Medulla oblongata (tissue), 1 donor: ENCODE measurements at regions not wholly inside any gene's neighbourhood (a gene's known extent, or its start where the extent isn't known, plus 50 kb on each side); places are given as distances from the start of the nearest gene placed in this dataset.
"Not testable (repeated sequence)": the region's sequence is repeated elsewhere in the genome, so short reads cannot be mapped to it uniquely, and the experiment has no call there.

ENCODE experiments used
- DNase-seq: peaks from one replicate; pipeline ENCODE4 v3.0.0-alpha.2; 2015; ENCODE audit errors: extremely low spot score

DNA sequence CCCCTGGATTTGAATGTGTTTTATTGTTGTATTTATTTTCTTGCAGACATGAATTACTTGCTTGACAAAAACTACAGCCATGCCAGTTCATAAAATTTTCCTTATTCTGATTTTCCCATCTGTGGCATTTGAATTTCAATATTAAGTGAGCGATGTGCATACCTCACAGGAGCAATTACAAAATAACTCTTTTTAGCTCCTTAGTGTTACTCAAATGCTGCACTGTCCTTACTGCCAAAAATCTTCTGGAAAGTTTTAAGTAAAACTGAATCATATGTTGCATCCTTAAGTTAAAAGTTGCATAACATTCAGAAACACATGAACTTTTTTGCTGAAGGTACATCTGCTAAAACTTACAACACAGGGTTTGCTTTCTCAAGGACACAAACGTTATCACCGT lies 120.1 kb downstream of the OR4M2 start:
- not testable (repeated sequence) for DNase-seq

- DNase-seq, result not testable (repeated sequence)
These were observed 121.8 kb downstream of the OR4M2 start for GRCh38 chr15:22201993-22202659.

- not testable (repeated sequence) for DNase-seq
These were observed 122.9 kb downstream of the OR4M2 start for GRCh38 chr15:22203208-22203607.

DNA sequence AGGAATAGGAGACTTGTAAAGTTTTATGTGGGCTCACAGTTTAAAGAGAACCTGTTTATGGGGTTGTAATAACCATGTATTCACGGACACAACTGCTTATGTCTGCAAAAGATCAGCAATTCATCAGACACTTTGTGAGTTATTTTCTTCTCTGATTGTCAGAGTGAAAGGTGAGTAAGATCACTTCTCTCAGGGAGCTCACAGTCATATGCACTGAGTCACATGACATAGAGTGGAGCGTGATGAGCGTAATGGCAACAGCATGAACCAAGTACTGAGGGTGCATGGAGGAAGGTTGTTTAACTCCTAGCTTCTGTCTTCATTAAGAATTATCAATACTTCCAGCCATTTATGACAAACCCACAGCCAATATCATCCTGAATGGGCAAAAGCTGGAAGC lies 128.8 kb downstream of the OR4M2 start:
- not testable (repeated sequence) for DNase-seq

DNA sequence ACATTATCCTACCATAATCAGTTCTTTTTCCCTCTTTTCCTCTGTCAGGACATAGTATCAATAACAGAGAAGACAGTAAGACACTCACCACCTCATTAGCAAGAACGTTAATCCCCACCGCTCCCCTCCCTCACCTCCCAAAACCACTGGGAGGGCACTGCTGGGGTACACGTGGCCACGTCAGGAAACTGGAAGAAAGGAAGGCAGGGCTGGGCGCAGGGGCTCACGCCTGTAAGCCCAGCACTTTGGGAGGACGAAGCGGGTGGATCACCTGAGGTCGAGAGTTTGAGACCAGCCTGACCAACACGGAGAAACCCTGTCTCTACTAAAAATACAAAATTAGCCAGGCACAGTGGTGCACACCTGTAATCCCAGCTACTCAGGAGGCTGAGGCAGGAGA lies 142.3 kb downstream of the OR4M2 start:
- DNase-seq, result not testable (repeated sequence)

DNA sequence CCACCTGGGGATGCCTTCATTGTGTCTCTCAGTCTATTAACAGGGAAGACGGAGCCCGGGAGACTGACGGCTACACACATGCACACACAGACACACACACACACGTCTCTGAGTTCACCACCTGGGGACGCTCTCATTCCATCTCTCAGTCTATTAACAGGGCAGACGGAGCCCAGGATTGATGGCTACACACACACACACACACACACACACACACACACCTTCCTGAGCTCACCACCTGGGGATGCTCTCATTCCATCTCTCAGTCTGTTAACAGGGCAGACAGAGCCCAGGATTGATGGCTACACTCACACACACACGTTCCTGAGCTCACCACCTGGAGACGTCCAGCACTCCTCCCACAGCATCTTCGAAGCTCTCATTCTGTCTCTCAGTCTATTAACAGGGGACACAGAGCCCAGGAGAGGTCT lies 143.9 kb downstream of the OR4M2 start:
- DNase-seq, result no peak

DNA sequence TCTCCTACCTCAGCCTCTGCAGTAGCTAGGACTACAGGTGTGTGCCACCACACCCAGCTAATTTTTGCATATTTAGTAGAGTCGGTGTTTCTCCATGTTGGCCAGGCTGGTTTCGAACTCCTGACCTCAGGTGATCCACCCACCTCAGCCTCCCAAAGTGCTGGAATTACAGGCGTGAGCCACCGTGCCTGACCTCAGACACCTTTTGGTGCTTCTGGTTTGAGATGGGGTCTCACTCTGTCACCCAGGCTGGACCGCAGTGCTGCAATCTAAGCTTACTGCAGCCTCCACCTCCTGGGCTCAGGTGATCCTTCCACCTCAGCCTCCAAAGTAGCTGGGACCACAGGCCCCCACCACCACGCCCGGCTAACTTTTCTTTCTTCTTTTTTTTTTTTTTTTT lies 144.6 kb downstream of the OR4M2 start:
- not testable (repeated sequence) for DNase-seq

DNA sequence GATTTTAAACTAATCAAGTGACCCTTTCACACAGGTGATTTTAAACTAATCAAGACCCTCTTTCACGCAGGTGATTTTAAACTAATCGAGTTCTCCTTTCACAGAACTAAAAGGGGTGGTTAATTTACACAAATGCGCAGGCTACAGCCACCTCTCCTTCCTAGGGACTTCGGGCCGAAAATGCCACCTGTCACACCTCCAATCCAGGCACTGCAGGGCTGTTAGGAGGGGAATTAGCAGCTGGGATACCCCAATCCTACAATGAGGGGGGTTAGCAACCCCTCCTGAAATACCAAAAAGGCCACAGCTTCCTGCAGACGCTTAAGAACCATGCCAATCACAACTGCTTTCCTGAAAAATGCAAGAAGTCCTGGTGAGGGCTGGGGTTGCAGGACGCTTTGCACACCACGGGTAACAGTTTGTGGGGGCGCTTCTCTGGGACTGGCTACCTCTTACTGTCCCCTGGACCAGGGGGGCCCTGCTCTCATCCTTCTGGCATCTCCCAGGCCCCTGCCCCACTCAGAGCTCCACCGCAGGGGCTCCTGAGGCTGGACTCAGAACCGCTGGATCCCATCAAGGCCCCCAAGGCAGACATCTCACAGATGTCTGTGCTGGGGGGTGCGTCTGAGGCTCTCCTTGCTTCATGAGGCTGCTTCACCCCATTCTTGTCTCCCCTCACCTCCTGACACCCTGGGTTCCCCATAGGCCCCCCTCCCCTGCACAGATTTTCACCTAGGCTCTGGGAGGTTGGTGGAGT lies 145.9 kb downstream of the OR4M2 start:
- DNase-seq, result no peak

DNA sequence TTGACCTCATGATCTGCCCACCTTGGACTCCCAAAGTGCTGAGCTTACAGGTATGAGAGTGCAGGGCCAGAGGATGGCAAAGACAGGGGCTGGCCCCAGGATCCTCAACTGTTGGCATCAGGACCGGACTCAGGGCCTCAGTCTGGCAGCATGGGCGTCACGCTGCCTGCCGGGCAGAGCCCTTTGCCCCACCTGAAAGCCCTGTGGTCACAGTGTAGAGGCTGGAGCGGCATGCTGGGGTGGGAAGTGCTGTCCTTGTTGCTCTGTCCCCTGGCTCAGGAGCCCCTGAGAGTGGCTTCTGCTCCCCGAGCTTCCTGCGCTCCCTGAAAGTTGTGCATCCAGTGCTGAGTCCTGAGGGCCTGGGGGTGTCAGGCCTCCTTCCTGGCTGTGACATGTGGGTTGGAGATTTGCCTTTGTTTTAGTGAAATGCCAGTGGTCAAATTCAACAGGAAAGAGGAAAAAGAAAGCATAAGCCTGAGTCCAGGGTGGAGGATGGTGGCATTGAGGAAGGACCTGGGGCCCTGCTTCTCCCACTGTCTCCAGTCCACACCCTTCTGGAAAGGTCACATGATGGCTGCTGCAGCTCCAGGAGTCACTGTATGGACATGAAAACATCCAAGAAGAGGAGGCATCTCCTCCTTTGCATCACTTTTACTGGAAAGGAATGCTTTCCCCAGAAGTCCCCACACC lies 147.2 kb downstream of the OR4M2 start:
- no peak for DNase-seq

DNA sequence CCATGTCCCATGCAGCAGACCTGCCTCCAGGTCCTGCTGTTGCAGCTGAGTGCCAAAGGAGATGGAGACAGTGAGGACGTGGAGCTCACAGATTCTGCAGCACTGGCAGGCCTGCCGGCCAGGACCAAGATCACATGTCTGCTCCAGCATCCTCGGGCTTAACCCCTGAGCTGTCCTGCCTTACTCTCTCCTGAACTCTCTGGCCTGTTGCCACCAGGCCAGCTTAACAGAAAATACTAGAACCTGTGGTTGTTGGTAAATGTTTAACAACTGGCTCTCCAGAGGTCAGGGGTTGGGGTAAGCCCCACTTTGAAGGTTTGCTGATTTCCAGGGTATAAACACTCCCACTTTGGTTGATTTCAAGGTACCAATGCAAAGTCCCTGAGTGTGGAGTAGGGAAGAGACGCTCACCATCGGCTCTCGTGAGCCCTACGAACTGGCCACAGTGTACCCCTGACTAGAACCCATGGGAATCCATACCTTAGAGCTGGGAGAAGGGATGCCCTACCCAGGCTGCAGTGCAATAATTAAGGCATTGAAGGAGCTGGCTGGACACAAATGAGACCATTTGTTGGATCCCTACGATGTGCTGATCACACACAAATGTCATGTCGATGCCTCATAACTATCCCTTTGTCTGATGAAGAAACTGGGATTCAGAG lies 147.9 kb downstream of the OR4M2 start:
- no peak for DNase-seq

GRCh38 chr15:22229990-22230819 lies 149.9 kb downstream of the OR4M2 start:
- DNase-seq, result no peak

DNA sequence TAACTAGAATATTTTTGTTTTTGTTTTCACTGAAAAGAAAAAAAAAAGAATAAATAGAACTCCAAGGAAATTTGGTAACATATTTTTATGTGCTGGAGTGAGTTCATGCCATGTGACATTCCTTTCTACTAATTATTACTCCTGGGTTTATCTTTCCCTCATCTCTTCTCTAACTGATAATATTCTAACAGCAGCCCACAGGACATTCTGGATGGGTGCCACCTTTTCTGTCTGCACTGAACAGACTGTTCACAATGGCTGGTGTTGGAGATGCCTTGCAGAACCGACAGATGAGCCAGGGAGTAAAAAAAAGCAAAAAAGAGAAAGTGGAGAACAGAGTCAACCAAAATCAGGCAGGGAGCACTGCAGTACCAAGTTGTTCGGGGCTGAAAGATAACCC lies 151.3 kb downstream of the OR4M2 start:
- peak; percentile 16 for DNase-seq

- no peak for DNase-seq
These were observed 152.3 kb downstream of the OR4M2 start for GRCh38 chr15:22232675-22233074.

DNA sequence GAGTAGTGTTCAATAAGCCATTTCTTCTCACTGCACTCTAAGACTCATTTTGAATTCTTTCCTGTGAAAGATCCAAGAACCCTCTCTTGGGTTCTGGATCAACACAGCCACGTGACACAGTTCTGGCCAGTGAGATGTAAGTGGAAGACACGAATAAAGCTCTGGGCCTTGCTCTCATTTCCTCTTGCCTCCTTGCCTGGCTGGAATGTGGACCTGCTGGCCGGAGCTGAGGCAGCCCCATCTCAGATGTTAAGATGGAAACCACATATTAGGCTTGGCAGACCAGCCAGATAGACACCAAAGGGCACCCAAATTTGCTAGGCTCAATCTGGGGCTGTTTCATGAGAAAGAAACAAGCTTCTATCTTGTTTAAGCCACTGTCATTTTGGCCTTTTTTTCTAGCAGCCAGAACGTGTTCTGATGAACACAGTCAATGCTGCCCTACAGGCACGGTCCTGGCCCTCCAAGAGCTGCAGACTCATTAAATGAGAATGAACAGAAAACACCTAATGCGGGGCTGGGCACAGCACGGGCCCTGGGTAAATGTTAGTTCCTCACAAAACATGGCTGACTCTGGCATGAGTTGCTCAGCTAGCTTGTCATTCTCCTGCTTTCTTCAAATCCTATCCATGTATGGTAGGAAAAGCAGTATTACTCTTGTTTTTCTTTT lies 155.1 kb downstream of the OR4M2 start:
- DNase-seq, result not testable (repeated sequence)

- DNase-seq, result no peak
These were observed 156.1 kb downstream of the OR4M2 start for GRCh38 chr15:22236469-22236868.

DNA sequence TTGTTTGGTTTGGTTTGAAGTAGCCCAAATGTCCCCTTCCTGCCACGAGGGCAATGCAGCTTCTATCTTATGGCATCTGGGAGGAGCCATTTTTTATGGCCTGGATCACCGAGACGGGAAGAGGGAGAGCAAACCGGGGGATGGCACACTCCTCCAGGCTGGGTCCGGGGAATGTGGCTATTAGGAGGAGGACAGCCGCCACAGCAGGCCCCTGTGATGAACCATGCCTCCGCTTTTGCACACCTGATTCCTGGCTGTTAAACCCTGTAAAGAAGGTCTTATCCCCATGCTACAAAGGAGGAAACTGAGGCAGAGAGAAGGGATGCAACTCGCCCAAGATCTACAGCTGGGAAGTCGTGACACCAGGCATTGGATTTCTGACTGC lies 157.6 kb downstream of the OR4M2 start:
- no peak for DNase-seq

- DNase-seq, result not testable (repeated sequence)
These were observed 158.1 kb downstream of the OR4M2 start for GRCh38 chr15:22238276-22238958.

GRCh38 chr15:22238959-22239805 lies 158.9 kb downstream of the OR4M2 start:
- not testable (repeated sequence) for DNase-seq

GRCh38 chr15:22239806-22240180 lies 159.5 kb downstream of the OR4M2 start:
- no peak for DNase-seq
